HFFc6 (cell line): ENCODE measurements at regions not wholly inside any gene's neighbourhood (a gene's known extent, or its start where the extent isn't known, plus 50 kb on each side); places are given as distances from the start of the nearest gene placed in this dataset.

Source experiments
- DNase-seq: peaks from one replicate; pipeline ENCODE4 v3.0.0-alpha.2; 2018
- H3K27ac Mint-ChIP-seq: 2 replicates; pipeline ENCODE4 v1.8.0; 2020; ENCODE audit warnings: mild to moderate bottlenecking, mixed read lengths
- H3K27me3 Mint-ChIP-seq: 2 replicates; pipeline ENCODE4 v1.8.0; 2021; ENCODE audit warnings: mild to moderate bottlenecking, moderate library complexity, mixed read lengths; ENCODE audit not compliant: insufficient read depth
- H3K36me3 Mint-ChIP-seq: 2 replicates; pipeline ENCODE4 v1.8.0; 2021; ENCODE audit warnings: low read depth, mixed read lengths
- H3K4me1 Mint-ChIP-seq: 2 replicates; pipeline ENCODE4 v1.8.0; 2020; ENCODE audit warnings: low read depth, mixed read lengths
- H3K4me3 Mint-ChIP-seq: 2 replicates; pipeline ENCODE4 v1.8.0; 2020; ENCODE audit warnings: mild to moderate bottlenecking, moderate library complexity, mixed read lengths
- H3K9me3 Mint-ChIP-seq: 2 replicates; pipeline ENCODE4 v1.8.0; 2020; ENCODE audit warnings: mild to moderate bottlenecking, mixed read lengths
- TF ChIP-seq, protein P1 (sequence below): fragments of 200-600 bp; sonication (generic); IDR thresholded peaks from 2 replicates; pipeline ENCODE4 v1.5.0; 2021; ENCODE audit warnings: antibody characterized with exemption, mild to moderate bottlenecking

GRCh38 chr1:232274236-232274855 is 355.6 kb downstream of the SIPA1L2 start:
- Mint-ChIP-seq H3K27me3 (no peaks in the 10 kb centered on the region), H3K27ac (no peak overlapping the region), H3K36me3 (no peaks in the 10 kb centered on the region; the same call in 1 of the 2 replicates), H3K4me3 (no peak overlapping the region), H3K4me1 (no peaks in the 10 kb centered on the region), H3K9me3 (peaks cover 41% of the 10 kb centered on the region)
- TF ChIP-seq, protein P1, sequence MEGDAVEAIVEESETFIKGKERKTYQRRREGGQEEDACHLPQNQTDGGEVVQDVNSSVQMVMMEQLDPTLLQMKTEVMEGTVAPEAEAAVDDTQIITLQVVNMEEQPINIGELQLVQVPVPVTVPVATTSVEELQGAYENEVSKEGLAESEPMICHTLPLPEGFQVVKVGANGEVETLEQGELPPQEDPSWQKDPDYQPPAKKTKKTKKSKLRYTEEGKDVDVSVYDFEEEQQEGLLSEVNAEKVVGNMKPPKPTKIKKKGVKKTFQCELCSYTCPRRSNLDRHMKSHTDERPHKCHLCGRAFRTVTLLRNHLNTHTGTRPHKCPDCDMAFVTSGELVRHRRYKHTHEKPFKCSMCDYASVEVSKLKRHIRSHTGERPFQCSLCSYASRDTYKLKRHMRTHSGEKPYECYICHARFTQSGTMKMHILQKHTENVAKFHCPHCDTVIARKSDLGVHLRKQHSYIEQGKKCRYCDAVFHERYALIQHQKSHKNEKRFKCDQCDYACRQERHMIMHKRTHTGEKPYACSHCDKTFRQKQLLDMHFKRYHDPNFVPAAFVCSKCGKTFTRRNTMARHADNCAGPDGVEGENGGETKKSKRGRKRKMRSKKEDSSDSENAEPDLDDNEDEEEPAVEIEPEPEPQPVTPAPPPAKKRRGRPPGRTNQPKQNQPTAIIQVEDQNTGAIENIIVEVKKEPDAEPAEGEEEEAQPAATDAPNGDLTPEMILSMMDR = no peak
- DNase-seq = no peak

- Mint-ChIP-seq H3K27me3 (no peaks in the 10 kb centered on the region), H3K36me3 (no peaks in the 10 kb centered on the region; the same call in 1 of the 2 replicates), H3K27ac (no peak overlapping the region), H3K9me3 (peaks cover 38% of the 10 kb centered on the region), H3K4me3 (no peak overlapping the region), H3K4me1 (no peaks in the 10 kb centered on the region)
- TF ChIP-seq, protein P1 = no peak
- DNase-seq = no peak
Observed at GRCh38 chr1:232273011-232273410, 356.9 kb downstream of the SIPA1L2 start.

GRCh38 chr1:232271991-232272589 is 357.8 kb downstream of the SIPA1L2 start:
- H3K36me3 Mint-ChIP-seq = no peaks in the 10 kb centered on the region; the same call in 1 of the 2 replicates
- peaks cover 37% of the 10 kb centered on the region for H3K9me3 Mint-ChIP-seq
- TF ChIP-seq, protein P1 = no peak
- H3K27me3 Mint-ChIP-seq = no peaks in the 10 kb centered on the region
- H3K4me1 Mint-ChIP-seq = no peaks in the 10 kb centered on the region
- DNase-seq = no peak
- no peak overlapping the region for H3K4me3 Mint-ChIP-seq
- no peak overlapping the region for H3K27ac Mint-ChIP-seq

DNA sequence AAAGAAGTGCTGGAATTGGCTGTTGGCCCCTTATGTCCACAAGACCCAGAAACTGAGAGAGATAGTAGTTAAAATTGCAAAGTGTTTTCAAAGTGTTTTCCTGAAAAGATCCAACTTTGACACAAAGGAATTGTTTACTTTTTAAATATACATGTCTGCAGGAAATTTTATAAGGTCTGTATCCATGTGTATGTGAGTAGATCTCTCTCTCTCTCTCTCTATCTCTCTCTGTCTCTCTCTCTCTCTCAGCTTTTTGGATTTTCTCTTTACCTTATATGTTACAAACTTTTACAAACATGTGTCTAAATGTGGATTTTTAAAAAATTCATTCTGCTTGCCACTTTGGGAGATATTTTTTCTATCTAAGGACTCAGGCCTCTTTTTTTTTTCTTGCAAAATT is 358.6 kb downstream of the SIPA1L2 start:
- no peak for DNase-seq
- H3K9me3 Mint-ChIP-seq = peaks cover 36% of the 10 kb centered on the region
- H3K4me1 Mint-ChIP-seq = no peaks in the 10 kb centered on the region
- TF ChIP-seq, protein P1 = no peak
- no peak overlapping the region for H3K27ac Mint-ChIP-seq
- H3K27me3 Mint-ChIP-seq = no peaks in the 10 kb centered on the region
- no peak overlapping the region for H3K4me3 Mint-ChIP-seq
- H3K36me3 Mint-ChIP-seq = no peaks in the 10 kb centered on the region; the same call in 1 of the 2 replicates

GRCh38 chr1:232269988-232270387 is 359.9 kb downstream of the SIPA1L2 start:
- no peaks in the 10 kb centered on the region for H3K4me1 Mint-ChIP-seq
- DNase-seq = no peak
- TF ChIP-seq, protein P1 = no peak
- peaks cover 43% of the 10 kb centered on the region for H3K9me3 Mint-ChIP-seq
- H3K27ac Mint-ChIP-seq = no peak overlapping the region
- no peaks in the 10 kb centered on the region; the same call in 1 of the 2 replicates for H3K36me3 Mint-ChIP-seq
- no peaks in the 10 kb centered on the region for H3K27me3 Mint-ChIP-seq
- H3K4me3 Mint-ChIP-seq = no peak overlapping the region
